ENCODE measurements at regions not wholly inside any gene's neighbourhood (a gene's known extent, or its start where the extent isn't known, plus 50 kb on each side); places are given as distances from the start of the nearest gene placed in this dataset.

- TF ChIP-seq KDM1A (CRISPR knock-in tag; IDR thresholded peaks at IDR 0.05) = no peak
- no peak for TF ChIP-seq CTCF (CRISPR knock-in tag; IDR thresholded peaks at IDR 0.05)
- TF ChIP-seq PHF20 (CRISPR knock-in tag; IDR thresholded peaks at IDR 0.05) = no peak
- TF ChIP-seq TEF (CRISPR knock-in tag; IDR thresholded peaks at IDR 0.05) = no peak
- no peak for TF ChIP-seq MAFK (conservative IDR thresholded peaks at IDR 0.05 in 1 of 2, IDR thresholded peaks at IDR 0.05 in 1 of 2; ENCODE audit: low read length in 2 of 2)
- no peak for TF ChIP-seq CREB1 (IDR thresholded peaks at IDR 0.05)
- no peak for TF ChIP-seq CREB1 (CRISPR knock-in tag; IDR thresholded peaks at IDR 0.05)
- no peak for TF ChIP-seq ATF7 (IDR thresholded peaks at IDR 0.05)
- no peak for TF ChIP-seq ATF7 (CRISPR knock-in tag; IDR thresholded peaks at IDR 0.05)
These were observed 105.8 kb downstream of the TSEN15 start for GRCh38 chr1:184157394-184157742.
